ENCODE measurements at regions not wholly inside any gene's neighbourhood (a gene's known extent, or its start where the extent isn't known, plus 50 kb on each side); places are given as distances from the start of the nearest gene placed in this dataset.

DNA sequence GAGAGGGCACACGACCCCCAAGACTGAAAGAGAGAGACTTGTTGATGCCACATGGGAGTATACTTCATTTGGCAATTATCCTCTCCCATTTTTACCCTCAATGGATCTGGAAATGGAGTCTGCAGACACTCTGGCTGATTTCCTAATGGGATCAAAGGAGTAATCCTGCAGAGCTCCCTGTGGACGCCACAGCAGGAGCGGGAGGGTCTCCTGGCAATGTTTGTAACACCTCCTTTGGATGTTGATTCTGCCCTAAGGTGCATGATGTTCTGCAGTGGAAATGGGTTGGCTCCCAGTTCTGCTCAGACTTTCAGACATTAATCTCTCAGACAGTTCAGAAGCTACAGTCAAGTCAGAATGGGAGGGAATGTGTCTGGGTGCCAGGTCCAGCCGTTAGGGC is 166.0 kb upstream of the WDR11 start:
- TF ChIP-seq, protein P1, sequence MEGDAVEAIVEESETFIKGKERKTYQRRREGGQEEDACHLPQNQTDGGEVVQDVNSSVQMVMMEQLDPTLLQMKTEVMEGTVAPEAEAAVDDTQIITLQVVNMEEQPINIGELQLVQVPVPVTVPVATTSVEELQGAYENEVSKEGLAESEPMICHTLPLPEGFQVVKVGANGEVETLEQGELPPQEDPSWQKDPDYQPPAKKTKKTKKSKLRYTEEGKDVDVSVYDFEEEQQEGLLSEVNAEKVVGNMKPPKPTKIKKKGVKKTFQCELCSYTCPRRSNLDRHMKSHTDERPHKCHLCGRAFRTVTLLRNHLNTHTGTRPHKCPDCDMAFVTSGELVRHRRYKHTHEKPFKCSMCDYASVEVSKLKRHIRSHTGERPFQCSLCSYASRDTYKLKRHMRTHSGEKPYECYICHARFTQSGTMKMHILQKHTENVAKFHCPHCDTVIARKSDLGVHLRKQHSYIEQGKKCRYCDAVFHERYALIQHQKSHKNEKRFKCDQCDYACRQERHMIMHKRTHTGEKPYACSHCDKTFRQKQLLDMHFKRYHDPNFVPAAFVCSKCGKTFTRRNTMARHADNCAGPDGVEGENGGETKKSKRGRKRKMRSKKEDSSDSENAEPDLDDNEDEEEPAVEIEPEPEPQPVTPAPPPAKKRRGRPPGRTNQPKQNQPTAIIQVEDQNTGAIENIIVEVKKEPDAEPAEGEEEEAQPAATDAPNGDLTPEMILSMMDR (IDR thresholded peaks at IDR 0.05): no peak
- no peak for TF ChIP-seq POLR2A (IDR thresholded peaks at IDR 0.05)
- TF ChIP-seq POLR2AphosphoS5 (IDR thresholded peaks at IDR 0.05): no peak
